OCI-LY7 (cell line): ENCODE measurements at regions not wholly inside any gene's neighbourhood (a gene's known extent, or its start where the extent isn't known, plus 50 kb on each side); places are given as distances from the start of the nearest gene placed in this dataset.

Source experiments
- BruUV-seq: library from RNA; stranded (reverse); fragments of 400-500 nt; replicated peaks from 2 replicates; lab custom pipeline; 2021; lab: Mats Ljungman, UMichigan
- CTCF ChIA-PET: fragments of 300-600 bp; sonication (Branson Sonifier 250); formaldehyde crosslinking; loops from one replicate; lab custom pipeline; 2022; ENCODE audit warnings: antibody characterized with exemption; ENCODE audit not compliant: unreplicated experiment; lab: Charles Lee
- POLR2A ChIA-PET: fragments of 300-600 bp; sonication (Branson Sonifier 250); formaldehyde crosslinking; loops from one replicate; lab custom pipeline; 2022; ENCODE audit warnings: antibody characterized with exemption; lab: Charles Lee
- DNase-seq: peaks from one replicate; pipeline ENCODE4 v3.0.0-alpha.2; 2015; ENCODE audit warnings: low spot score
- H2AFZ ChIP-seq: fragments of 200-600 bp; sonication (generic), shearing (Covaris generic); 2 replicates; pipeline ENCODE4 v1.6.1; 2014; ENCODE audit warnings: mild to moderate bottlenecking, antibody characterized with exemption, low read length, moderate library complexity
- H3K27ac ChIP-seq: fragments of 200-600 bp; sonication (generic); 2 replicates; pipeline ENCODE4 v1.5.1; 2014; ENCODE audit warnings: mixed run types, low read depth, mild to moderate bottlenecking, moderate library complexity, low read length, inconsistent platforms; ENCODE audit not compliant: poor library complexity, severe bottlenecking
- H3K36me3 ChIP-seq: fragments of 200-600 bp; sonication (generic); 2 replicates; pipeline ENCODE4 v1.6.1; 2014; ENCODE audit warnings: mild to moderate bottlenecking, antibody characterized with exemption, low read length, moderate library complexity, mixed read lengths; ENCODE audit not compliant: insufficient read depth
- H3K4me1 ChIP-seq: fragments of 200-600 bp; sonication (generic); 2 replicates; pipeline ENCODE4 v1.5.1; 2014; ENCODE audit warnings: mild to moderate bottlenecking, low read length; ENCODE audit not compliant: insufficient read depth, poor library complexity, severe bottlenecking
- H3K4me2 ChIP-seq: fragments of 200-600 bp; sonication (generic); 2 replicates; pipeline ENCODE4 v1.6.1; 2014; ENCODE audit warnings: mild to moderate bottlenecking, low read length
- H3K4me3 ChIP-seq: fragments of 200-600 bp; sonication (generic); 2 replicates; pipeline ENCODE4 v1.5.1; 2014; ENCODE audit warnings: mild to moderate bottlenecking, low read depth, low read length; ENCODE audit not compliant: poor library complexity, severe bottlenecking
- H3K79me2 ChIP-seq: fragments of 200-600 bp; sonication (generic); 2 replicates; pipeline ENCODE4 v1.6.1; 2016; ENCODE audit warnings: low read depth, mild to moderate bottlenecking, low read length, moderate library complexity, mixed read lengths; ENCODE audit not compliant: insufficient read depth
- H3K9me2 ChIP-seq: fragments of 200-600 bp; sonication (generic); 2 replicates; pipeline ENCODE4 v1.6.1; 2016; ENCODE audit warnings: mild to moderate bottlenecking, low read length, mixed read lengths; ENCODE audit not compliant: insufficient read depth
- H3K9me3 ChIP-seq: fragments of 200-600 bp; sonication (generic); 2 replicates; pipeline ENCODE4 v1.6.1; 2014; ENCODE audit warnings: mild to moderate bottlenecking, mixed run types, low read length, mixed read lengths
- H4K20me1 ChIP-seq: fragments of 200-600 bp; sonication (generic); 2 replicates; pipeline ENCODE4 v1.6.1; 2014; ENCODE audit warnings: mild to moderate bottlenecking, antibody characterized with exemption, low read length, moderate library complexity, mixed read lengths; ENCODE audit not compliant: insufficient read depth
- CTCF ChIP-seq: fragments of 200-600 bp; sonication (generic); conservative IDR thresholded peaks from 2 replicates; pipeline ENCODE4 v1.5.1; 2014; ENCODE audit warnings: mild to moderate bottlenecking, antibody characterized with exemption, low read length, moderate library complexity, mixed read lengths
- EZH2phosphoT487 ChIP-seq: fragments of 200-600 bp; sonication (generic); IDR thresholded peaks from 2 replicates; pipeline ENCODE4 v1.6.1; 2018; ENCODE audit warnings: low read depth, borderline replicate concordance, mild to moderate bottlenecking, mixed run types, antibody characterized with exemption, low read length, moderate library complexity, mixed read lengths
- intact Hi-C: fragments of 100-400 bp; cut with micrococcal nuclease; formaldehyde crosslinking; loops from one replicate; pipeline ENCODE4 v1.10.0; 2022; ENCODE audit not compliant: unreplicated experiment

DNA sequence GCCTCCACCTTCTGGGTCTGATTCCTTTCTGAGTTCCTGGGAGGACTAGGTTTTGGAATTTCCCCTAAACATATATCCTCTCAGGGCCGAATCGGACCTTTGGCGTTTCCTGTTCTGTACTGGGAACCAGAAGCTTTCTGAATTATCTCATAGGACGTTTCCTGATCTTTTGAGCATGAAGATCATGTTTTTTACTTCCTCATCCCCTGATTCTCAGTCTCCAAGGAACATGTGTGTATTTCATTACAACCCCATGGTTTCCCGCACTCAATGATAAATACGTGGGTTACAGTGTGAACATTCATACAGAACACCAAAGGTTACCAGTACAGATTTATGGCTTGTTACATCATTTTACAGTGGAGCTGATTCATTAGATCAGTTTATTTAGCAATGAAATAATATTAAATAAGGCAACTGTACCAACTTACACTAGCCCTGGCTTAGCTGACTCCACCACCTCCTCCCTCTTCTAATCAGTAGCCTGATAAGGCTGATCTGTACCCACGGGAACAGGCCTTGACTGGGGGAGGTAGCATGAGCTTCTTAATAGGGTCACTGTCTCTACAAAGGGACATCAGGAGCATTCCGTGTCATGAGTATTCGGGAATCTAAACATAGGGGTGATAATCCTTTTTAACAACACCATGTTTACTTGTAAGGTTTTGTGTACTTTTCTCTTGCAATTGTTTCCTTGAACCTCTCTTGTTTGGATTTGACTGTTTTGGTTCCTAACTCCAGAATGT, 57.8 kb upstream of the ERRFI1 start:
- POLR2A ChIA-PET: interaction anchor here (0.7 kb wide), 1 partner anchor 180 kb away, joined by 3 read pairs; no protein-coding TSS in a partner anchor
- no TSS peak for BruUV-seq
- no peak overlapping the region for H3K4me2 ChIP-seq

DNA sequence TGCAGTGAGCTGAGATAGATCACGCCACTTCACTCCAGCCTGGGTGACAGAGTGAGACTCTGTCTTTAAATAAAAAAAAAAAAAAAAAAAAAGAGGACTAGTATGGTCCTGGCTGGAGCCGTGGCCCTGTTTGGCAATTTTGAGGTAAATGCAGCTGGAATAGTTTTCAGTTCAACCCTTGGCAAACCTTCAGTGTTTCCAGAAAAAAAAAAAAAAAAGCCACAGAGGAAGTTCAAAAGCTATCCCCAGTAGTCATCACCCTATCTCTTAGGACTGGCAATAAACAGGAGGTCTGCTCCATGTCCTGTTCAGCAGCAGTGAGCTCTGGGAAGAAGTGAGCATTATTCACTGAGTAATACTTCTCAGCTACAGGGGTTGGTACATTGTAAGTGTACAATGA, 56.8 kb upstream of the ERRFI1 start:
- H2AFZ ChIP-seq: no peak overlapping the region
- no TSS peak for BruUV-seq
- H3K9me2 ChIP-seq: no peaks in the 10 kb centered on the region
- H3K4me1 ChIP-seq: no peaks in the 10 kb centered on the region
- no peak overlapping the region for H3K4me3 ChIP-seq
- no peaks in the 10 kb centered on the region for H4K20me1 ChIP-seq
- no peak overlapping the region for H3K4me2 ChIP-seq
- CTCF ChIA-PET: no interaction called here
- POLR2A ChIA-PET: interaction anchor here (0.6 kb wide), 1 partner anchor 91 kb away, joined by 7 read pairs; no protein-coding TSS in a partner anchor
- TF ChIP-seq CTCF (no peak), EZH2phosphoT487 (no peak)
- intact Hi-C loops: no loop called here
- no peak for DNase-seq
- no peak overlapping the region for H3K27ac ChIP-seq
- H3K36me3 ChIP-seq: no peaks in the 10 kb centered on the region
- H3K79me2 ChIP-seq: no peaks in the 10 kb centered on the region
- H3K9me3 ChIP-seq: no peaks in the 10 kb centered on the region

More for the DNA sequence above, 57.8 kb upstream of the ERRFI1 start:
- CTCF ChIA-PET: no interaction called here
- no peak overlapping the region for H2AFZ ChIP-seq
- H4K20me1 ChIP-seq: no peaks in the 10 kb centered on the region
- no peaks in the 10 kb centered on the region for H3K36me3 ChIP-seq
- H3K4me3 ChIP-seq: no peak overlapping the region
- intact Hi-C loops: no loop called here
- no peaks in the 10 kb centered on the region for H3K79me2 ChIP-seq
- H3K27ac ChIP-seq: no peak overlapping the region
- DNase-seq: no peak
- no peaks in the 10 kb centered on the region for H3K9me2 ChIP-seq
- no peaks in the 10 kb centered on the region for H3K9me3 ChIP-seq
- TF ChIP-seq EZH2phosphoT487 (no peak), CTCF (no peak)
- no peaks in the 10 kb centered on the region for H3K4me1 ChIP-seq

DNA sequence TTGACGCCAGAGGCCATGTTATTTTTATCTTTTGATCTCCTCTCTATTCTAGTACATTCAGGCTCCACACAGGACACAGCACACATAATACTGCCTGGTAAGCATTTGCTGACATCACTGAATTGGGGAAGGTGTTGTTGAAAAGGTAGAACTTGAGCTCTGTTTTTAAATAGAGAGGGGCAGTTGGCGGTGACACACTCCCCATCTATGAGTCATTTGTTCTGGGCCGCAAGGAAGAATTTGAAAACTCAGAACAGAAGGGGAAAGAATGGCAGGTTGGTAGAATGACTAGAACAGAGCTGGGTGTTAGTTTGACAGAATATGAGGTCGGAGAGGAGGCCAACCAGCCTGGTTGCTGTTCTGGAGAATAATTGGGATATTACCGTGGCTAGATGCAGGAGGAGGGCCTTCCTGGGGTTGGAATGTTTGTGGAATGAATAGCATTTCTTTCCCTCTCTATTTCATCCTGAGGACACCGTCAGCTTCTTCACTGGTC, 52.1 kb upstream of the ERRFI1 start:
- H2AFZ ChIP-seq: no peak overlapping the region
- intact Hi-C loops: no loop called here
- H3K4me1 ChIP-seq: no peaks in the 10 kb centered on the region
- ChIA-PET POLR2A (no interaction called here), CTCF (interaction anchor here (1.0 kb wide), 1 partner anchor 19 kb away, joined by 3 read pairs; no protein-coding TSS in a partner anchor)
- H3K4me2 ChIP-seq: no peak overlapping the region
- H3K27ac ChIP-seq: no peak overlapping the region
- no peak overlapping the region for H3K4me3 ChIP-seq
- no peaks in the 10 kb centered on the region for H3K79me2 ChIP-seq
- TF ChIP-seq EZH2phosphoT487: no peak
- no peak for TF ChIP-seq CTCF
- H3K9me2 ChIP-seq: no peaks in the 10 kb centered on the region
- no peaks in the 10 kb centered on the region for H3K36me3 ChIP-seq
- no TSS peak for BruUV-seq
- DNase-seq: no peak
- no peaks in the 10 kb centered on the region for H4K20me1 ChIP-seq
- no peaks in the 10 kb centered on the region for H3K9me3 ChIP-seq
